WTC11 (cell line): ENCODE measurements at regions not wholly inside any gene's neighbourhood (a gene's known extent, or its start where the extent isn't known, plus 50 kb on each side); places are given as distances from the start of the nearest gene placed in this dataset.

Source experiments
- CTCF ChIP-seq: fragments of 200-600 bp; IDR thresholded peaks from 2 replicates; pipeline ENCODE4 v1.8.0; 2022; ENCODE audit warnings: antibody characterized with exemption
- MYBL2 ChIP-seq: sonication (generic); formaldehyde crosslinking; IDR thresholded peaks from 2 replicates; pipeline ENCODE4 v1.8.1; 2023; ENCODE audit warnings: mild to moderate bottlenecking, moderate library complexity, missing genetic modification reagents
- ZSCAN18 ChIP-seq: fragments of 250-450 bp; sonication (Bioruptor Pico); IDR thresholded peaks from 2 replicates; pipeline ENCODE4 v2.1.2; 2022; ENCODE audit warnings: mild to moderate bottlenecking, moderate library complexity
- TF ChIP-seq, protein P1 (sequence below): sonication (generic); formaldehyde crosslinking; IDR thresholded peaks from 2 replicates; pipeline ENCODE4 v1.8.1; 2023; ENCODE audit warnings: mild to moderate bottlenecking, missing genetic modification reagents

DNA sequence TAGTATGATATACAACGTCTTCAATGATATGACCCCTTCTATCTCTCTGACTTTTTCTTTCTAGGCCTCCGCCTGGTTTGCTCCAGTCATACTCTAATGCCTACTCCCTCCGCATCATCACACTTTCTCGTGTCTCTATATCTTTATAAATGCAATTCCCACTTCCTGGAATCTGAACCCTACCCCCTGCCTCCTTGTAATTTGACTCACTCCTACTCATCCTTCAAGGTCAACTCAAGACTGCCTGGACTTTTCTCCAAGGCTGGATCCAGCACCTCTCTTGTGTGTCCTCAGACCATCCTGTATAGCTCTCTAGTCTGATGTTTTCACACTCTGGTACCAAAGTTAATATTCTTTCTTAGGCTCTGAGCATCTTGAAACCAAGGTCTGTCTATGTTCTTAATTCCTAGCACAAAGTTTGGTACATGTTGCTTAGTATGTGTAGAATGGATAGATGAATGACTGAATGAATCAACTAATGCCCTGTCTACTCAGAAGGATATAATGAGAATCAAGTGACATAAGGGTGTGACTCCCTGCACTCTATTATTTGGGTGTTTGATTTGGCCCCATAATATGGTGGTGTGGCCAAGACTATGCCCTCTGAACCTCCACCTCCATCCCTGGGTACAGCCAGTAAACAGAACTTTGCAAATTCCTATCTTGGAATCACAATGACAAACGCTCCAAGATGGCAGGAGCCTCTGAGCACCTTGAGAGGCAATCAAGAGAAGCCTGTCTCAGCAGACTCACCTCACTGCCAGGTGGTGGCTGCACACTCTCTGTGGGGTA is 74.3 kb upstream of the SERP2 start:
- no peak for TF ChIP-seq ZSCAN18 (CRISPR knock-in tag)
- no peak for TF ChIP-seq CTCF
- TF ChIP-seq, protein P1, sequence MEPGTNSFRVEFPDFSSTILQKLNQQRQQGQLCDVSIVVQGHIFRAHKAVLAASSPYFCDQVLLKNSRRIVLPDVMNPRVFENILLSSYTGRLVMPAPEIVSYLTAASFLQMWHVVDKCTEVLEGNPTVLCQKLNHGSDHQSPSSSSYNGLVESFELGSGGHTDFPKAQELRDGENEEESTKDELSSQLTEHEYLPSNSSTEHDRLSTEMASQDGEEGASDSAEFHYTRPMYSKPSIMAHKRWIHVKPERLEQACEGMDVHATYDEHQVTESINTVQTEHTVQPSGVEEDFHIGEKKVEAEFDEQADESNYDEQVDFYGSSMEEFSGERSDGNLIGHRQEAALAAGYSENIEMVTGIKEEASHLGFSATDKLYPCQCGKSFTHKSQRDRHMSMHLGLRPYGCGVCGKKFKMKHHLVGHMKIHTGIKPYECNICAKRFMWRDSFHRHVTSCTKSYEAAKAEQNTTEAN, result no peak
- TF ChIP-seq MYBL2 (CRISPR knock-in tag), result no peak
